H9 (cell line): ENCODE measurements at regions not wholly inside any gene's neighbourhood (a gene's known extent, or its start where the extent isn't known, plus 50 kb on each side); places are given as distances from the start of the nearest gene placed in this dataset.

Experiments used
- DNase-seq: peaks from one replicate; pipeline ENCODE4 v3.0.0-alpha.2; 2017
- H2AFZ ChIP-seq: one replicate; pipeline ENCODE4 v1.6.1; 2013; ENCODE audit warnings: mild to moderate bottlenecking, low read length, control low read depth, moderate library complexity
- H2AK5ac ChIP-seq: 2 replicates; pipeline ENCODE4 v1.6.1; 2013; ENCODE audit warnings: low read length, control low read depth, mixed read lengths; ENCODE audit not compliant: insufficient read length
- H2BK120ac ChIP-seq: one replicate; pipeline ENCODE4 v1.6.1; 2013; ENCODE audit warnings: low read depth, mild to moderate bottlenecking, low read length, control low read depth, inconsistent platforms; ENCODE audit not compliant: poor library complexity, severe bottlenecking
- H2BK12ac ChIP-seq: 2 replicates; pipeline ENCODE4 v1.6.1; 2013; ENCODE audit warnings: low read length, control low read depth, mixed read lengths, low read depth; ENCODE audit not compliant: insufficient read length
- H2BK15ac ChIP-seq: 2 replicates; pipeline ENCODE4 v1.6.1; 2013; ENCODE audit warnings: low read depth, low read length, control low read depth
- H2BK20ac ChIP-seq: one replicate; pipeline ENCODE4 v1.6.1; 2013; ENCODE audit warnings: low read depth, mild to moderate bottlenecking, low read length, control low read depth, inconsistent platforms; ENCODE audit not compliant: poor library complexity, severe bottlenecking
- H2BK5ac ChIP-seq: 2 replicates; pipeline ENCODE4 v1.6.1; 2013; ENCODE audit warnings: low read length, control low read depth, mixed read lengths; ENCODE audit not compliant: insufficient read length
- H3K14ac ChIP-seq: 2 replicates; pipeline ENCODE4 v1.6.1; 2013; ENCODE audit warnings: low read length, control low read depth; ENCODE audit not compliant: insufficient read depth
- H3K18ac ChIP-seq: 2 replicates; pipeline ENCODE4 v1.6.1; 2013; ENCODE audit warnings: low read depth, mild to moderate bottlenecking, mixed read lengths, low read length, control low read depth; ENCODE audit not compliant: insufficient read length
- H3K23ac ChIP-seq: 2 replicates; pipeline ENCODE4 v1.6.1; 2013; ENCODE audit warnings: low read length, control low read depth, mixed read lengths, low read depth; ENCODE audit not compliant: insufficient read length
- H3K23me2 ChIP-seq: 2 replicates; pipeline ENCODE4 v1.6.1; 2013; ENCODE audit warnings: low read depth, mild to moderate bottlenecking, mixed read lengths, low read length, control low read depth; ENCODE audit not compliant: insufficient read length, poor library complexity, severe bottlenecking
- H3K27ac ChIP-seq: 2 replicates; pipeline ENCODE4 v1.5.1; 2013; ENCODE audit warnings: low read length, control low read depth, mixed read lengths, low read depth; ENCODE audit not compliant: insufficient read length
- H3K27me3 ChIP-seq: 2 replicates; pipeline ENCODE4 v1.6.1; 2013; ENCODE audit warnings: low read length, control low read depth, inconsistent platforms; ENCODE audit not compliant: insufficient read depth
- H3K4ac ChIP-seq: 2 replicates; pipeline ENCODE4 v1.6.1; 2013; ENCODE audit warnings: low read depth, mild to moderate bottlenecking, control low read depth, inconsistent platforms, low read length, moderate library complexity
- H3K4me1 ChIP-seq: 2 replicates; pipeline ENCODE4 v1.6.1; 2013; ENCODE audit warnings: low read length, control low read depth, inconsistent platforms; ENCODE audit not compliant: insufficient read depth
- H3K4me2 ChIP-seq: 2 replicates; pipeline ENCODE4 v1.6.1; 2013; ENCODE audit warnings: low read length, control low read depth, mixed read lengths; ENCODE audit not compliant: insufficient read length, insufficient read depth
- H3K56ac ChIP-seq: 2 replicates; pipeline ENCODE4 v1.6.1; 2013; ENCODE audit warnings: low read depth, mild to moderate bottlenecking, mixed read lengths, low read length, control low read depth; ENCODE audit not compliant: insufficient read length
- H3K79me1 ChIP-seq: 2 replicates; pipeline ENCODE4 v1.6.1; 2013; ENCODE audit warnings: low read depth, mild to moderate bottlenecking, moderate library complexity, low read length, control low read depth, inconsistent platforms; ENCODE audit not compliant: insufficient read depth, poor library complexity, severe bottlenecking
- H3K79me2 ChIP-seq: 2 replicates; pipeline ENCODE4 v1.6.1; 2013; ENCODE audit warnings: low read length, control low read depth, inconsistent platforms; ENCODE audit not compliant: insufficient read depth
- H3K9ac ChIP-seq: 2 replicates; pipeline ENCODE4 v1.6.1; 2013; ENCODE audit warnings: low read length, control low read depth, mixed read lengths; ENCODE audit not compliant: insufficient read length; ENCODE audit errors: extremely low read depth
- H3K9me3 ChIP-seq: one replicate; pipeline ENCODE4 v1.6.1; 2013; ENCODE audit warnings: low read depth, low read length, inconsistent platforms; ENCODE audit not compliant: control insufficient read depth
- H3T11ph ChIP-seq: one replicate; pipeline ENCODE4 v1.6.1; 2013; ENCODE audit warnings: mild to moderate bottlenecking, low read length, control low read depth, inconsistent platforms
- H4K20me1 ChIP-seq: one replicate; pipeline ENCODE4 v1.6.1; 2013; ENCODE audit not compliant: control insufficient read depth, insufficient read length, insufficient read depth
- H4K5ac ChIP-seq: 2 replicates; pipeline ENCODE4 v1.6.1; 2013; ENCODE audit warnings: low read depth, mild to moderate bottlenecking, mixed read lengths, low read length, control low read depth; ENCODE audit not compliant: insufficient read length
- H4K8ac ChIP-seq: replicated peaks from 2 replicates; pipeline ENCODE4 v1.6.1; 2013; ENCODE audit warnings: low read length, control low read depth, mixed read lengths, low read depth; ENCODE audit not compliant: insufficient read length
- H4K91ac ChIP-seq: 2 replicates; pipeline ENCODE4 v1.6.1; 2013; ENCODE audit warnings: low read depth, mild to moderate bottlenecking, moderate library complexity, mixed read lengths, low read length, control low read depth; ENCODE audit not compliant: insufficient read length
- H3K27ac Mint-ChIP-seq, 3 experiments: 2 replicates in 2 of 3; 3 replicates in 1 of 3; pipeline ENCODE4 v1.8.0; 2020 to 2021; ENCODE audit warnings: mixed read lengths in 3 of 3, mild to moderate bottlenecking in 1 of 3, moderate library complexity in 1 of 3
- H3K27me3 Mint-ChIP-seq: 2 replicates; pipeline ENCODE4 v1.8.0; 2021; ENCODE audit warnings: low read depth, mild to moderate bottlenecking, moderate library complexity, mixed read lengths
- H3K36me3 Mint-ChIP-seq, 3 experiments: 2 replicates in 2 of 3; 3 replicates in 1 of 3; pipeline ENCODE4 v1.8.0; 2020 to 2021; ENCODE audit warnings: low read depth in 3 of 3, mixed read lengths in 3 of 3; ENCODE audit not compliant: insufficient read depth in 1 of 3
- H3K4me1 Mint-ChIP-seq, 2 experiments: 2 replicates each; pipeline ENCODE4 v1.8.0; 2020; ENCODE audit warnings: mixed read lengths in 2 of 2
- H3K4me3 Mint-ChIP-seq, 2 experiments: 2 replicates in 1 of 2; 3 replicates in 1 of 2; pipeline ENCODE4 v1.8.0; 2020 to 2021; ENCODE audit warnings: mild to moderate bottlenecking in 2 of 2, mixed read lengths in 2 of 2, moderate library complexity in 1 of 2
- H3K9me3 Mint-ChIP-seq, 2 experiments: 2 replicates in 1 of 2; 3 replicates in 1 of 2; pipeline ENCODE4 v1.8.0; 2020; ENCODE audit warnings: mild to moderate bottlenecking in 2 of 2, mixed read lengths in 2 of 2, moderate library complexity in 1 of 2
- CTCF ChIP-seq: fragments of 200-600 bp; sonication (generic); conservative IDR thresholded peaks from 3 replicates; pipeline ENCODE4 v1.8.0; 2021; ENCODE audit warnings: antibody characterized with exemption, mild to moderate bottlenecking
- WGBS: extraction: QIAGEN DNeasy Blood & Tissue Kit; methylation state at CpG from one replicate; pipeline ENCODE4 v1.1.7; 2013; ENCODE audit warnings: missing lambda C conversion rate, low lambda C conversion rate, mixed read lengths; ENCODE audit not compliant: insufficient read length; ENCODE audit errors: extremely low coverage; 5-methylcytosine and 5-hydroxymethylcytosine counted together

DNA sequence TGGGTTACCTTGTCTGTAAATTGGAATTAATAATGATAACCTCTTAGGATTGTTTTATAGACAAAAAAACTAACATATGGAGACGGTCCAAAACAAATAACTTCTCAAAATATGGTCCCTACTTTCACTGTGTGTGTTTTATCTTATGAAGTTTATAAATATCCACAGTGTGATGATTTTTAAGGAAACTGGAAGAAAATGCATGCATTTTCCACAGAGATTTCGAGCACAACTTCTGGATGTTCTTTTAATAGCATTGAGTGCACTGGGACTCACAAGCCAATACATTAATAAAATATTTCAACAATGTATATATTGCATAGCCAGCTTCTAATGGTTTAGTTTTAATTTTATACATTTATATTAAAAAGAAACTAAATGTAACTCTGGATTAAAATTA is 87.9 kb upstream of the SPHKAP start:
- Histone ChIP-seq H3T11ph (no peak overlapping the region), H3K79me1 (no peaks in the 10 kb centered on the region), H3K14ac (no peak overlapping the region), H3K4me1 (no peaks in the 10 kb centered on the region; the same call in 1 of the 2 replicates), H2AK5ac (no peak overlapping the region), H2BK15ac (no peak overlapping the region), H4K20me1 (no peaks in the 10 kb centered on the region), H3K27me3 (no peaks in the 10 kb centered on the region), H3K23ac (no peak overlapping the region), H2BK20ac (no peak overlapping the region), H4K5ac (no peak overlapping the region), H3K23me2 (no peaks in the 10 kb centered on the region), H3K18ac (no peak overlapping the region), H4K8ac (no peak overlapping the region), H2AFZ (no peak overlapping the region), H2BK12ac (no peak overlapping the region), H2BK5ac (no peak overlapping the region), H4K91ac (no peak overlapping the region), H2BK120ac (no peak overlapping the region), H3K27ac (no peak overlapping the region), H3K4me2 (no peak overlapping the region), H3K9ac (no peak overlapping the region), H3K9me3 (no peaks in the 10 kb centered on the region), H3K4ac (no peak overlapping the region), H3K79me2 (no peaks in the 10 kb centered on the region), H3K56ac (no peak overlapping the region)
- H3K36me3 Mint-ChIP-seq, result no peaks in the 10 kb centered on the region; a peak in 2 of 7 replicates
- no peak overlapping the region for H3K27ac Mint-ChIP-seq
- no peak for TF ChIP-seq CTCF
- H3K4me1 Mint-ChIP-seq, result peaks cover 13% of the 10 kb centered on the region in 2 experiments
- H3K9me3 Mint-ChIP-seq, result peaks cover 3 to 4% of the 10 kb centered on the region in 2 experiments; a peak in 4 of 5 replicates
- H3K4me3 Mint-ChIP-seq, result no peak overlapping the region
- no peaks in the 10 kb centered on the region for H3K27me3 Mint-ChIP-seq
- DNase-seq, result no peak
- no CpG with 5 or more reads among the region's 2 CpGs for WGBS
